ENCODE measurements at regions not wholly inside any gene's neighbourhood (a gene's known extent, or its start where the extent isn't known, plus 50 kb on each side); places are given as distances from the start of the nearest gene placed in this dataset.

GRCh38 chr7:26554952-26555351, 263.3 kb downstream of the SNX10 start (continued):
- TF ChIP-seq FOSL2 (IDR thresholded peaks at IDR 0.05; ENCODE audit: borderline replicate concordance, low read depth) = no peak
- TF ChIP-seq GABPA (IDR thresholded peaks at IDR 0.05; ENCODE audit: low read depth) = no peak
- no peak for TF ChIP-seq RXRA (IDR thresholded peaks at IDR 0.05; ENCODE audit: borderline replicate concordance, low read depth)

GRCh38 chr7:26556061-26556881, 264.6 kb downstream of the SNX10 start:
- TF ChIP-seq GABPA (IDR thresholded peaks at IDR 0.05; ENCODE audit: low read depth) (no peak), MXI1 (IDR thresholded peaks at IDR 0.05; ENCODE audit: low read depth, low read length) (no peak), EZH2phosphoT487 (IDR thresholded peaks at IDR 0.05; ENCODE audit: borderline replicate concordance, low read depth) (no peak), CHD2 (IDR thresholded peaks at IDR 0.05; ENCODE audit: low read length, partially characterized antibody) (no peak), TEAD4 (IDR thresholded peaks at IDR 0.05; ENCODE audit: borderline replicate concordance, insufficient read depth) (no peak), YY1 (IDR thresholded peaks at IDR 0.05; ENCODE audit: low read depth) (no peak), REST (IDR thresholded peaks at IDR 0.05; ENCODE audit: low read depth, low read length) (no peak), MAX (IDR thresholded peaks at IDR 0.05; ENCODE audit: low read depth) (no peak), RAD21 (IDR thresholded peaks at IDR 0.05; ENCODE audit: low read length) (no peak), PBX3 (IDR thresholded peaks at IDR 0.05) (no peak), MEF2A (IDR thresholded peaks at IDR 0.05; ENCODE audit: borderline replicate concordance, low read depth) (no peak), FOXM1 (IDR thresholded peaks at IDR 0.05; ENCODE audit: low read depth) (no peak), JUND (IDR thresholded peaks at IDR 0.05) (no peak)
- H3K4me2 ChIP-seq = no peak overlapping the region
- no peaks in the 10 kb centered on the region for H3K36me3 ChIP-seq (replicated peaks in 1 of 2; ENCODE audit: control insufficient read depth in 1 of 2, insufficient read depth in 2 of 2, low read length in 1 of 2)
- ChIA-PET CTCF (interaction anchor here (0.7 to 4.5 kb wide), 9 partner anchors 12 to 663 kb away, joined by 3 to 34 read pairs (median 3); no protein-coding TSS in a partner anchor), POLR2A (interaction anchor here (0.6 kb wide), 1 partner anchor 92 kb away, joined by 3 read pairs; no protein-coding TSS in a partner anchor)
- no peaks in the 10 kb centered on the region for H3K9me3 ChIP-seq
- no peak overlapping the region for H3K4me3 ChIP-seq (ENCODE audit: low read depth in 2 of 2, low read length in 1 of 2)
- no peak overlapping the region for H3K9ac ChIP-seq
- H2AFZ ChIP-seq (ENCODE audit: low read depth) = no peak overlapping the region
- H3K79me2 ChIP-seq (ENCODE audit: insufficient read depth) = no peaks in the 10 kb centered on the region
- H3F3A ChIP-seq (replicated peaks; ENCODE audit: insufficient read depth) = no peaks in the 10 kb centered on the region
- H3K9me2 ChIP-seq = no peaks in the 10 kb centered on the region
- no peaks in the 10 kb centered on the region for H4K20me1 ChIP-seq (ENCODE audit: insufficient read depth)
- peak; percentile 39 for DNase-seq
- H3K27me3 ChIP-seq (ENCODE audit: insufficient read depth) = no peaks in the 10 kb centered on the region
- peaks cover 0 to 10% of the 10 kb centered on the region in 2 experiments; a peak in 1 of 4 replicates for H3K4me1 ChIP-seq (ENCODE audit: control insufficient read depth in 1 of 2, insufficient read depth in 2 of 2, low read depth in 1 of 2, low read length in 1 of 2)
- H3K27ac ChIP-seq (ENCODE audit: low read depth in 2 of 2, low read length in 1 of 2) = no peak overlapping the region
- 37% methylated on average over 12 of the region's 12 CpGs for WGBS (ENCODE audit: low lambda C conversion rate)

Data from SK-N-SH (cell line).